ENCODE measurements at regions not wholly inside any gene's neighbourhood (a gene's known extent, or its start where the extent isn't known, plus 50 kb on each side); places are given as distances from the start of the nearest gene placed in this dataset.
"Not testable (repeated sequence)": the region's sequence is repeated elsewhere in the genome, so short reads cannot be mapped to it uniquely, and the experiment has no call there.

GRCh38 chr1:221978631-221979334 lies 236.9 kb upstream of the DUSP10 start:
- DNase-seq; H3K4me3 Mint-ChIP-seq; H3K27me3 Mint-ChIP-seq; H3K27ac Mint-ChIP-seq; H3K36me3 ChIP-seq (ENCODE audit: insufficient read depth, low read length); H3K27ac ChIP-seq (ENCODE audit: low read depth, low read length); H3K4me1 ChIP-seq (ENCODE audit: insufficient read depth, low read length); H3K9me3 ChIP-seq (ENCODE audit: control insufficient read depth in 1 of 2, low read length in 2 of 2); H3K36me3 Mint-ChIP-seq; H3K4me1 Mint-ChIP-seq; H3K4me3 ChIP-seq (ENCODE audit: low read length in 2 of 2); POLR2A ChIA-PET (ENCODE audit: partially characterized antibody); CTCF ChIA-PET (ENCODE audit: partially characterized antibody); H3K9me3 Mint-ChIP-seq; H3K27me3 ChIP-seq (ENCODE audit: insufficient read depth, low read length): not testable (repeated sequence)
- intact Hi-C loops (cut with micrococcal nuclease) = loop anchor here (10.0 kb wide), 1 partner anchor 504 kb away; no protein-coding TSS in a partner anchor

DNA sequence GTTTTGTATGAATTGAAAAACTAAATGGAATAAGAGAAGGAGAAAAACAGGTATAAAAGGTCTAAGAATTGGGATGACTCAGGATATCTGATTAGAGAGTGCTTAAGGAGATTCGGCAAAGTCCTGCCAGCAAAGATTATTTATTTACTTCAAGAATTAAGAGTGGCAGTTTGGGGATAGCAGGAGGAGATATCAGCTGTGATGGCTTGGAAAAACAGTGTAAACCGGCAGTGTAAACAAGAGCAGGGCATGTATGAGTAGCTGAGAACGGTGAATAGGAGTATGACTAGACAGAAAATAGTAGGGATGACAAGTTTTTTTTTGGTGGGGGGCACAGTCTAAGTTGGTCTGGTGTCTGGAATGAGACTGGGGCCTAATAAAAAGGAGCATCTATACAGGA lies 231.9 kb upstream of the DUSP10 start:
- H3K36me3 ChIP-seq (ENCODE audit: insufficient read depth, low read length); CTCF ChIA-PET (ENCODE audit: partially characterized antibody); H3K4me1 ChIP-seq (ENCODE audit: insufficient read depth, low read length); POLR2A ChIA-PET (ENCODE audit: partially characterized antibody); H3K9me3 Mint-ChIP-seq; H3K27me3 ChIP-seq (ENCODE audit: insufficient read depth, low read length); H3K36me3 Mint-ChIP-seq; H3K9me3 ChIP-seq (ENCODE audit: control insufficient read depth in 1 of 2, low read length in 2 of 2); H3K4me3 ChIP-seq (ENCODE audit: low read length in 2 of 2); DNase-seq; H3K27ac Mint-ChIP-seq; H3K4me1 Mint-ChIP-seq; H3K27me3 Mint-ChIP-seq; H3K4me3 Mint-ChIP-seq; H3K27ac ChIP-seq (ENCODE audit: low read depth, low read length): not testable (repeated sequence)
- intact Hi-C loops (cut with micrococcal nuclease) = loop anchor here (10.0 kb wide), 1 partner anchor 499 kb away; no protein-coding TSS in a partner anchor

GRCh38 chr1:221972276-221973235 lies 230.7 kb upstream of the DUSP10 start:
- H3K27ac ChIP-seq (ENCODE audit: low read depth, low read length) = no peak overlapping the region
- no peaks in the 10 kb centered on the region for H3K27me3 ChIP-seq (ENCODE audit: insufficient read depth, low read length)
- no peaks in the 10 kb centered on the region for H3K9me3 ChIP-seq (ENCODE audit: control insufficient read depth in 1 of 2, low read length in 2 of 2)
- no peak for DNase-seq
- no peaks in the 10 kb centered on the region for H3K36me3 ChIP-seq (ENCODE audit: insufficient read depth, low read length)
- peak overlapping the region in 1 of 8 donors; percentile 1 for H3K4me3 Mint-ChIP-seq
- no peak overlapping the region for H3K27ac Mint-ChIP-seq
- ChIA-PET CTCF (ENCODE audit: partially characterized antibody) (no interaction called here), POLR2A (ENCODE audit: partially characterized antibody) (no interaction called here)
- H3K9me3 Mint-ChIP-seq = no peaks in the 10 kb centered on the region
- H3K4me1 Mint-ChIP-seq = no peaks in the 10 kb centered on the region
- no peaks in the 10 kb centered on the region for H3K27me3 Mint-ChIP-seq
- no peak overlapping the region for H3K4me3 ChIP-seq (ENCODE audit: low read length in 2 of 2)
- no peaks in the 10 kb centered on the region for H3K36me3 Mint-ChIP-seq
- intact Hi-C loops (cut with micrococcal nuclease) = loop anchor here (10.0 kb wide), 1 partner anchor 498 kb away; no protein-coding TSS in a partner anchor
- no peaks in the 10 kb centered on the region for H3K4me1 ChIP-seq (ENCODE audit: insufficient read depth, low read length)

DNA sequence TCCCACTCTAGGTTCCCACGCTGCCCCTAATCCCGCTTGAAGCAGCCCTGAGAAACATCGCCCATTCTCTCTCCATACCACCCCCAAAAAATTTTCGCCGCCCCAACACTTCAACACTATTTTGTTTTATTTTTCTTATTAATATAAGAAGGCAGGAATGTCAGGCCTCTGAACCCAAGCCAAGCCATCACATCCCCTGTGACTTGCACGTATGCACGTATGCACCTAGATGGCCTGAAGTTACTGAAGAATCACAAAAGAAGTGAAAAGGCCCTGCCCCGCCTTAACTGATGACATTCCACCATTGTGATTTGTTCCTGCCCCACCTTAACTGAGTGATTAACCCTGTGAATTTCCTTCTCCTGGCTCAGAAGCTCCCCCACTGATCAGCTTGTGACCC lies 229.1 kb upstream of the DUSP10 start:
- H3K27me3 Mint-ChIP-seq; H3K4me3 ChIP-seq (ENCODE audit: low read length in 2 of 2); H3K4me1 ChIP-seq (ENCODE audit: insufficient read depth, low read length); H3K36me3 ChIP-seq (ENCODE audit: insufficient read depth, low read length); H3K27ac ChIP-seq (ENCODE audit: low read depth, low read length); H3K27ac Mint-ChIP-seq; H3K9me3 Mint-ChIP-seq; DNase-seq; H3K4me3 Mint-ChIP-seq; CTCF ChIA-PET (ENCODE audit: partially characterized antibody); H3K27me3 ChIP-seq (ENCODE audit: insufficient read depth, low read length); H3K9me3 ChIP-seq (ENCODE audit: control insufficient read depth in 1 of 2, low read length in 2 of 2); H3K4me1 Mint-ChIP-seq; POLR2A ChIA-PET (ENCODE audit: partially characterized antibody); H3K36me3 Mint-ChIP-seq: not testable (repeated sequence)
- intact Hi-C loops (cut with micrococcal nuclease) = loop anchor here (10.0 kb wide), 1 partner anchor 496 kb away; no protein-coding TSS in a partner anchor

DNA sequence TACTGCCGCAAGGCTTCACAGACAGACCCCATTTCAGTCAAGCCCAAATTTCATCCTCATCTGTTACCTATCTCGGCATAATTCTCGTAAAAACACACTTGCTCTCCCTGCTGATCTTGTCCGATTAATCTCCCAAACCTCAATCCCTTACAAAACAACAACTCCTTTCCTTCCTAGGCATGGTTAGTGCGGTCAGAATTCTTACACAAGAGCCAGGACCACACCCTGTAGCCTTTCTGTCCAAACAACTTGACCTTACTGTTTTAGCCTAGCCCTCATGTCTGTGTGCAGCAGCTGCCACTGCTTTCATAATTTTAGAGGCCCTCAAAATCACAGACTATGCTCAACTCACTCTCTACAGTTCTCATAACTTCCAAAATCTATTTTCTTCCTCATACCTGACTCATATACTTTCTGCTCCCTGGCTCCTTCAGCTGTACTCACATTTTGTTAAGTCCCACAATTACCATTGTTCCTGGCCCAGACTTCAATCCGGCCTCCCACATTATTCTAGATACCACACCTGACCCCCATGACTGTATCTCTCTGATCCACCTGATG lies 227.5 kb upstream of the DUSP10 start:
- CTCF ChIA-PET (ENCODE audit: partially characterized antibody) = not testable (repeated sequence)

GRCh38 chr1:221967538-221967937 lies 225.6 kb upstream of the DUSP10 start:
- H3K27ac Mint-ChIP-seq; H3K4me1 ChIP-seq (ENCODE audit: insufficient read depth, low read length); H3K27ac ChIP-seq (ENCODE audit: low read depth, low read length); H3K27me3 Mint-ChIP-seq; H3K4me3 ChIP-seq (ENCODE audit: low read length in 2 of 2); H3K4me1 Mint-ChIP-seq; H3K27me3 ChIP-seq (ENCODE audit: insufficient read depth, low read length); H3K36me3 Mint-ChIP-seq; H3K9me3 Mint-ChIP-seq; CTCF ChIA-PET (ENCODE audit: partially characterized antibody); H3K9me3 ChIP-seq (ENCODE audit: control insufficient read depth in 1 of 2, low read length in 2 of 2); intact Hi-C loops (cut with micrococcal nuclease); DNase-seq; H3K36me3 ChIP-seq (ENCODE audit: insufficient read depth, low read length); H3K4me3 Mint-ChIP-seq; POLR2A ChIA-PET (ENCODE audit: partially characterized antibody): not testable (repeated sequence)

More for the DNA sequence above, 227.5 kb upstream of the DUSP10 start:
- H3K9me3 ChIP-seq (ENCODE audit: control insufficient read depth in 1 of 2, low read length in 2 of 2); intact Hi-C loops (cut with micrococcal nuclease); H3K36me3 Mint-ChIP-seq; H3K4me1 ChIP-seq (ENCODE audit: insufficient read depth, low read length); H3K27ac ChIP-seq (ENCODE audit: low read depth, low read length); H3K27me3 Mint-ChIP-seq; H3K27me3 ChIP-seq (ENCODE audit: insufficient read depth, low read length); DNase-seq; H3K9me3 Mint-ChIP-seq; H3K27ac Mint-ChIP-seq; H3K36me3 ChIP-seq (ENCODE audit: insufficient read depth, low read length); POLR2A ChIA-PET (ENCODE audit: partially characterized antibody); H3K4me1 Mint-ChIP-seq; H3K4me3 Mint-ChIP-seq; H3K4me3 ChIP-seq (ENCODE audit: low read length in 2 of 2): not testable (repeated sequence)

DNA sequence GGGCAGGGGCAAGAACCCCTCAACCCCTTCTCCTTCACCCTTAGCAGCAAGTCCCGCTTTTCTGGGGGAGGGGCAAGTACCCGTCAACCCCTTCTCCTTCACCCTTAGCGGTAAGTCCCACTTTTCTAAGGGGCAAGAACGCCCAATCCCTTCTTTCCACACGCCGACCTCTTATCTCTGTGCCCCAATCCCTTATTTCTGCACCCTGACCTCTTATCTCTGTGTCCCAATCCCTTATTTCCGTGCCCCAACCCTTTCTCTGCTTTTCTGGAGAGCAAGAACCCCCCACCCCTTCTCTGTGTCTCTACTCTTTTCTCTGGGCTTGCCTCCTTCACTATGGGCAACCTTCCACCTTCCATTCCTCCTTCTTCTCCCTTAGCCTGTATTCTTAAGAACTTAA lies 225.0 kb upstream of the DUSP10 start:
- H3K27me3 Mint-ChIP-seq, H3K27ac Mint-ChIP-seq: not testable (repeated sequence)

More for the DNA sequence above, 225.0 kb upstream of the DUSP10 start:
- H3K4me3 Mint-ChIP-seq; intact Hi-C loops (cut with micrococcal nuclease); DNase-seq; H3K36me3 ChIP-seq (ENCODE audit: insufficient read depth, low read length); CTCF ChIA-PET (ENCODE audit: partially characterized antibody); H3K4me3 ChIP-seq (ENCODE audit: low read length in 2 of 2); H3K9me3 Mint-ChIP-seq; H3K27ac ChIP-seq (ENCODE audit: low read depth, low read length); H3K9me3 ChIP-seq (ENCODE audit: control insufficient read depth in 1 of 2, low read length in 2 of 2); H3K36me3 Mint-ChIP-seq; H3K27me3 ChIP-seq (ENCODE audit: insufficient read depth, low read length); POLR2A ChIA-PET (ENCODE audit: partially characterized antibody); H3K4me1 ChIP-seq (ENCODE audit: insufficient read depth, low read length); H3K4me1 Mint-ChIP-seq: not testable (repeated sequence)
